A549 (cell line): ENCODE measurements at regions not wholly inside any gene's neighbourhood (a gene's known extent, or its start where the extent isn't known, plus 50 kb on each side); places are given as distances from the start of the nearest gene placed in this dataset.

ENCODE experiments used
- ATAC-seq, 2 experiments: fragments of 200-7000 bp in 1 of 2; fragments of >200 bp in 1 of 2; cut with Nextera tagmentation in 1 of 2; cut with Tn5 transposase in 1 of 2; 3 replicates each; pipeline versions ENCODE4 v1.8.0 to v1.9.1; 2018 to 2020; ENCODE audit warnings: mild to moderate bottlenecking in 1 of 2, moderate library complexity in 1 of 2
- CTCF ChIA-PET: fragments of 300-600 bp; sonication (Branson Sonifier 250); formaldehyde crosslinking; extraction: SDS; loops from one replicate; lab custom pipeline; 2021; ENCODE audit warnings: antibody characterized with exemption, inconsistent platforms; lab: Yijun Ruan, JAX
- POLR2A ChIA-PET: fragments of 350-600 bp; formaldehyde crosslinking; extraction: SDS; loops from one replicate; lab custom pipeline; 2021; ENCODE audit warnings: antibody characterized with exemption, inconsistent platforms; lab: Yijun Ruan, JAX
- DNase-seq, 2 experiments: peaks; one replicate each; pipeline versions ENCODE4 v3.0.0 to v3.0.0-alpha.2; 2011 to 2016; ENCODE audit warnings: low read depth in 1 of 2, low spot score in 1 of 2
- FAIRE-seq: peaks from 2 replicates; lab custom pipeline; 2011; peaks lifted over from hg19 to GRCh38; lab: Jason Lieb, UNC
- H3K27ac ChIP-seq, 2 experiments: fragments of >200 bp; sonication (Bioruptor Twin); formaldehyde crosslinking; 3 replicates each; pipeline ENCODE4 v1.5.1; 2016 to 2017
- H3K4me1 ChIP-seq: fragments of >200 bp; sonication (Bioruptor Twin); formaldehyde crosslinking; 3 replicates; pipeline ENCODE4 v1.6.1; 2016
- H3K4me2 ChIP-seq: fragments of >200 bp; sonication (Bioruptor Twin); formaldehyde crosslinking; 3 replicates; pipeline ENCODE4 v1.6.1; 2016
- H3K4me3 ChIP-seq: fragments of >200 bp; sonication (Bioruptor Twin); formaldehyde crosslinking; 3 replicates; pipeline ENCODE4 v1.5.1; 2016
- H3K9me3 ChIP-seq: fragments of >200 bp; sonication (Bioruptor Twin); formaldehyde crosslinking; 3 replicates; pipeline ENCODE4 v1.6.1; 2016
- ATOH8 ChIP-seq: fragments of 250-450 bp; sonication (Bioruptor Pico); IDR thresholded peaks from 2 replicates; pipeline ENCODE4 v1.5.0; 2020; ENCODE audit warnings: low read depth, mild to moderate bottlenecking, moderate library complexity
- BHLHE40 ChIP-seq: IDR thresholded peaks from 2 replicates; pipeline ENCODE4 v1.6.1; 2012; ENCODE audit warnings: low read depth, low read length, inconsistent platforms
- HMGXB4 ChIP-seq: fragments of 250-450 bp; sonication (Bioruptor Pico); IDR thresholded peaks from 2 replicates; pipeline ENCODE4 v1.5.0; 2021; ENCODE audit warnings: mild to moderate bottlenecking, moderate library complexity, borderline replicate concordance
- HOXA7 ChIP-seq: fragments of 250-450 bp; sonication (Bioruptor Pico); IDR thresholded peaks from 2 replicates; pipeline ENCODE4 v1.5.0; 2020; ENCODE audit warnings: mild to moderate bottlenecking, moderate library complexity
- HOXB5 ChIP-seq: fragments of 250-450 bp; sonication (Bioruptor Pico); IDR thresholded peaks from 2 replicates; pipeline ENCODE4 v1.5.0; 2020; ENCODE audit warnings: mild to moderate bottlenecking, moderate library complexity
- JUN ChIP-seq, 2 experiments: fragments of >200 bp; sonication (Bioruptor Twin); formaldehyde crosslinking; IDR thresholded peaks; 2 replicates in 1 of 2; 3 replicates in 1 of 2; pipeline ENCODE4 v1.6.1; 2016 to 2017
- JUNB ChIP-seq: fragments of >200 bp; sonication (Bioruptor Twin); formaldehyde crosslinking; IDR thresholded peaks from 2 replicates; pipeline ENCODE4 v1.6.1; 2016
- MAFK ChIP-seq: fragments of 450-650 bp; IDR thresholded peaks from 2 replicates; pipeline ENCODE4 v1.6.1; 2014; ENCODE audit not compliant: partially characterized antibody
- PBX3 ChIP-seq: IDR thresholded peaks from 2 replicates; pipeline ENCODE4 v1.6.1; 2012
- RFX5 ChIP-seq: fragments of 450-650 bp; IDR thresholded peaks from 2 replicates; pipeline ENCODE4 v1.7.1; 2014; ENCODE audit warnings: antibody characterized with exemption, mild to moderate bottlenecking, moderate library complexity
- TP53 ChIP-seq: fragments of 250-450 bp; sonication (Bioruptor Pico); IDR thresholded peaks from 2 replicates; pipeline ENCODE4 v1.5.0; 2021; ENCODE audit warnings: mild to moderate bottlenecking, moderate library complexity
- ZNF302 ChIP-seq: fragments of 250-450 bp; sonication (Bioruptor Pico); IDR thresholded peaks from 2 replicates; pipeline ENCODE4 v1.9.0; 2021; ENCODE audit warnings: inconsistent platforms, mild to moderate bottlenecking, moderate library complexity
- WGBS: methylation state at CpG from one replicate; pipeline ENCODE4 v1.1.6; 2017; ENCODE audit errors: missing lambda C conversion rate; 5-methylcytosine and 5-hydroxymethylcytosine counted together
- TF ChIP-seq, protein P1 (sequence below): fragments of >200 bp; sonication (Bioruptor Twin); formaldehyde crosslinking; IDR thresholded peaks from 3 replicates; pipeline ENCODE4 v1.6.1; 2016
- TF ChIP-seq, protein P2 (sequence below): IDR thresholded peaks from 2 replicates; pipeline ENCODE4 v1.6.1; 2012

DNA sequence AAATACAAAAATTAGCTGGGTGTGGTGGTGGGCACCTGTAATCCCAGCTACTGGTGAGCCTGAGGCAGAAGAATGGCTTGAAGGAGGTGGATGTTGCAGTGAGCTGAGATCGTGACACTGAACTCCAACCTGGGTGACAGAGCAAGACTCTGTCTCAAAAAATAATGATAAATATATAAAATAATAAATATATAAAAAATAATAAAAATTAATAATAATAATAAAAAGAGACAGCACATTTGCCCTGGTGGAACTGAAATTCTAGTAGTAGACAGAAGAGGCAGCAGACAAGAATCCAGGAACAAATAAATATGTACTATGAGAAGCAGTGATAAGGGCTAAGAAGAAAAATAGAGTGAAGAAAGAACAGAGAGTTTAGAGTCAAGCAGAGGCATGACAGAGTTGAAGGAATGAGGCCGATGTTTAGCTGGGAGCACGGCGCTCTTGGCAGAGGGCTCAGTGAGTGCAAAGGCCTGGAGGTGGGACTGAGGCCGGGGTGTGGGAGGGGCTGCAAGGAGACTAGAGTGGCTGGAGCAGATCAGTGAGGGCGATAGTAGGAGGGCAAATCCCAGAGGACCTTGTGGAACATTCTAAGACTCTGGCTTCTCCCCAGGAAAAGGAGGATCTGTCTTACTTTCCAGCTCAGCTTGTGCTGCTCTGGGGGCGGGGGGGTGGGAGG, 410.3 kb downstream of the MN1 start:
- Histone ChIP-seq H3K4me3 (no peak overlapping the region), H3K9me3 (no peaks in the 10 kb centered on the region), H3K4me2 (no peak overlapping the region)
- POLR2A ChIA-PET: no interaction called here
- WGBS: 58% methylated on average over 6 of the region's 7 CpGs
- DNase-seq (no peak), ATAC-seq (no peak)
- CTCF ChIA-PET: interaction anchor here (0.8 to 1.4 kb wide), 2 partner anchors 14 to 15 kb away, joined by 3 to 4 read pairs; no protein-coding TSS in a partner anchor
- TF ChIP-seq HOXA7 (CRISPR knock-in tag): no peak
- TF ChIP-seq HOXB5 (CRISPR knock-in tag): no peak
- TF ChIP-seq PBX3: no peak
- no peak for TF ChIP-seq JUN (IDR thresholded peaks at IDR 0.05)
- TF ChIP-seq RFX5: no peak
- TF ChIP-seq, all 56 proteins: peak for 0
- Histone ChIP-seq H3K27ac (no peak overlapping the region), H3K4me1 (peaks cover 8% of the 10 kb centered on the region; the same call in 2 of the 3 replicates)
- no peak for FAIRE-seq

- H3K27ac ChIP-seq: peak overlapping the region in 1 of 2 experiments; percentile 28; a peak in 1 of 6 replicates
- no peak for FAIRE-seq
- no peak overlapping the region for H3K4me3 ChIP-seq
- POLR2A ChIA-PET: no interaction called here
- DNase-seq: peak in 1 of 2 experiments; percentile 48
- H3K4me1 ChIP-seq: peaks cover 8% of the 10 kb centered on the region; the same call in 2 of the 3 replicates
- peak; percentile 56 to 64; a peak in 4 of 6 replicates for ATAC-seq
- CTCF ChIA-PET: no interaction called here
- H3K4me2 ChIP-seq: no peak overlapping the region; the same call in 2 of the 3 replicates
- no peaks in the 10 kb centered on the region for H3K9me3 ChIP-seq
- WGBS: 46% methylated on average over 4 of the region's 4 CpGs
- TF ChIP-seq MAFK (peak; percentile 14), TP53 (CRISPR knock-in tag) (no peak)
Measured at GRCh38 chr22:27393371-27393770, 408.2 kb downstream of the MN1 start.

DNA sequence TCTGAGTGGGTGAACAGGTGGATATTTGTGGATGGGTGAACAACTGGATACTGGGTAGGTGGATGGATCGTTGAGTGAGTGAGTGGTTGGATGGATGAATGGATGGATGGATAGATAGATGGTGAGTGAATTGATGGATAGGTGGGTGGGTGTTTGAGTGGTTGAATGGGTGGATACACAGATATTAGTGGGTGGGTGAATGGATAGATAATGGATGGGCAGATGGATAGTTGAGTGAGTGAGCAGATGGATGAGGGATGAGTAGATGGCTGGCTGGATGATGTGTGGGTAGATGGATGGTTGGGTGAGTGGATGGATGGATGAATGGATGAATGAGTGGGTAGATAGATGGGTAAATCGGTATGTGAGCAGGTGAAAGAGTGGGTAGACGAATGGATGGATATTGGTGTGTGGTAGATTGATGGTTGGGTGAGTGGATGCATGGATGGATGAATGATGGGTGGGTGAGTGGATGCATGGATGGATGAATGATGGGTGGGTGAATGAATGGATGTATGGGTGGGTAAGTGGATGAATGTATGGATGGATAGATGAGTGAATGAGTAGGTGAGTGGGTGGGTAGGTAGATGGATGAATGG, 406.7 kb downstream of the MN1 start:
- H3K4me1 ChIP-seq: peaks cover 8% of the 10 kb centered on the region; the same call in 2 of the 3 replicates
- no peak for TF ChIP-seq BHLHE40
- TF ChIP-seq ATOH8 (CRISPR knock-in tag): no peak
- TF ChIP-seq, protein P1, sequence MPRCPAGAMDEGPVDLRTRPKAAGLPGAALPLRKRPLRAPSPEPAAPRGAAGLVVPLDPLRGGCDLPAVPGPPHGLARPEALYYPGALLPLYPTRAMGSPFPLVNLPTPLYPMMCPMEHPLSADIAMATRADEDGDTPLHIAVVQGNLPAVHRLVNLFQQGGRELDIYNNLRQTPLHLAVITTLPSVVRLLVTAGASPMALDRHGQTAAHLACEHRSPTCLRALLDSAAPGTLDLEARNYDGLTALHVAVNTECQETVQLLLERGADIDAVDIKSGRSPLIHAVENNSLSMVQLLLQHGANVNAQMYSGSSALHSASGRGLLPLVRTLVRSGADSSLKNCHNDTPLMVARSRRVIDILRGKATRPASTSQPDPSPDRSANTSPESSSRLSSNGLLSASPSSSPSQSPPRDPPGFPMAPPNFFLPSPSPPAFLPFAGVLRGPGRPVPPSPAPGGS: no peak
- no peak for TF ChIP-seq JUNB
- TF ChIP-seq ZNF302 (CRISPR knock-in tag): no peak
- no peak for TF ChIP-seq HOXB5 (CRISPR knock-in tag)
- TF ChIP-seq HMGXB4 (CRISPR knock-in tag): no peak
- TF ChIP-seq, protein P2, sequence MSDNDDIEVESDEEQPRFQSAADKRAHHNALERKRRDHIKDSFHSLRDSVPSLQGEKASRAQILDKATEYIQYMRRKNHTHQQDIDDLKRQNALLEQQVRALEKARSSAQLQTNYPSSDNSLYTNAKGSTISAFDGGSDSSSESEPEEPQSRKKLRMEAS: no peak
- ChIA-PET CTCF (no interaction called here), POLR2A (no interaction called here)
- DNase-seq (no peak), ATAC-seq (no peak), FAIRE-seq (no peak)
- H3K9me3 ChIP-seq: no peaks in the 10 kb centered on the region
- WGBS: 49% methylated on average over 3 of the region's 3 CpGs
- H3K4me3 ChIP-seq: no peak overlapping the region
- H3K4me2 ChIP-seq: no peak overlapping the region
- H3K27ac ChIP-seq: no peak overlapping the region
